ENCODE measurements at regions not wholly inside any gene's neighbourhood (a gene's known extent, or its start where the extent isn't known, plus 50 kb on each side); places are given as distances from the start of the nearest gene placed in this dataset.
"Not testable (repeated sequence)": the region's sequence is repeated elsewhere in the genome, so short reads cannot be mapped to it uniquely, and the experiment has no call there.

DNA sequence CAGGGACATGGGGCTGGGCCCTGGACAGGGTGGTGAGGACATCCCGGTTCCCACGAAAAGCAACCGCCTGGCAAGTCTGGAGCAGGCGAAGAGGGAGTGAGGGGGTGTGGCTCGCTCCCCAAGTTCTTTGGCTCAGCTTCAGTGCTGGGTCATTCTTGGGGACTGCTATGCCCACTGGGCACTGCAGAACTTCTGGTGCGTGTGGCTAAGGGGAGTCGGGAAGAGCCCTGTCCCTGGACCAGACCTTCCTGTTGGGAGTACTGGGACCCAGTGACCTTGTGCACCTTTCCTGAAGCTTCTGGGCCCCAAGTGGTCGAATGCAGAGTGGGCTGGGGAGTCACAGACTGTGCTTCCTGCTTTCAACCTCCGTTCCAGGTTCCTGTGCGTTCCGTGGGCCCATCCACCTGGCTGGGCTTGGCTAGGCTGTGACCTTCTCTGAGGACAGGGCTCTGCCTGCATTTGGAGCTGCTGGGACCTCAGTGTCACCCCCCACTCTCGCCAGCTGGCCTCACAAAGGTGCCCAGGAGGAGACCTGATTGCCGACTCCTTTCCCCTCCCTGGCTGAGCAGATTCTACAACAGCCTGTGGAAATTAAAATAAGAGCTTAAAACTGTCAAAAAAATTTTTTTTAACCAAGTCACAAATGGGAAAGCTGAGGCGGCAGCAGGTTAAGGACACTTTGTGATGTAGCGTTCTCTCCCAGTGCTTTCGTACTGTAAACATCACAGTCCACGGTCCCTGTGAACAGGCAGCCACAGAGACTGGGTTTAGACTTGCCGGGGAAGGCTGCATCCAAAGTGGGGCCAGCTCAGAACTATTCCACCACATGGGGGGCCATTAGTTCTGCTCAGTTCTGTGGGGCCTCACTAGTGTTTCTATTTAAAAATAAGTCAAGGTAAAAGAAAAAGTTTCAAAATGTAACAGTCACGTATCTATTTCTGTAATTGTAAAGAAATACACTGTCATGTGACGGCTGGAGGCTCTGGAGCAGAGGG lies 63.8 kb upstream of the WNT7B start:
- DNase-seq, result no peak

DNA sequence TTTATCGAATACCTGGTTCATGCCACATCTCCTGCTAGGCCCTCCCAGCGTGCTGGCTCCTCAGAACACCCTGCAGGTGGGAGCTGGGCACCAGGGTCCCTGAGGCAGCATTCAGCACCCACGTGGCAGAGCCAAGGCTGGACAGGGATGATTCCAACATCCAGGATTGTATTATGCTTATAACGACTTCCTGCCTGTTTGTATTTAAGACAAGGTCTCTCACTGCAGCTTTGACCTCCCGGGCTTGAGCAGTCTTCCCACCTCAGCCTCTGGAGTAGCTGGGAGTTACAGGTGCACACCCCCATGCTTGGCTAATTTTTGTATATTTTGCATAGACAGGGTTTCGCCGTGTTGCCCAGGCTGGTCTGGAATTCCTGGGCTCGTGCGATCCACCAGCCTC lies 64.7 kb upstream of the WNT7B start:
- DNase-seq, result no peak

DNA sequence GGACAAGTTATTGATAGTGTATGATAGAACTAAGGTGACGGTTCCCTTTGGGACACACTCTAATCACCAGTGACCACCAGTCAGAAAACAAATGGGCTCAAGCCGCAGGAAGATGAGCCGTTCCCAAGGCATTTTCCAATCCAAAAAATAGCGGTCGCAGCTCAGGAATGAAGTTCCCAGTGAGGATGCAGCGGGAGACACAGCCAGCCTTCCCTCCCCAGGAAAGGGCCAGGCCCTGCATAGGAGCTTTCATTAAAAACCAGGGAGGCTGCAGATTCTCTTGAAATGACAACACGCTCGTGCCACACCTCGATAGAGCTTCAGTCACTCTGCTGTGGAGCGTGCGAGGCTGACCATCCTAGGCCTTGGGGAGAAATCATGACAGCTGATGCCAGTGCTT lies 65.8 kb upstream of the WNT7B start:
- DNase-seq, result no peak

DNA sequence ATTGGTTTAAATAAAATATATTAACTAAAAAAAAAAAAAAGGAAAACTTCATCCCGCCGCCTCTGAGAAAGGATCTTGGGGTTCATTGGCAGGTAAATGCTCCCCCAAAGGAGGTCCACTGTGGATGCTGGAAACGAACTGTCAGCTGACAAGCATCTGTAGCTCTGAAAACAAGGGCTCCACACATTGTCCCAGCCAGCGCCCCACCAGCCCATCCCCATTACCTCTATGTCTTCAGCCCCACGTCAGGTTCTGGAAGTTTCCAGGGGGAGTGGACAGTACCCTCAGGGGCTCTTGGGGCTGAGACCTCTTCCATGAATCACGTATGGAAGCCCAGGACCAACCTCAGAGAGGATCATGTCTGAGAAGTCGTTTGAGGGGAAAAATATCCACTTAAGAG lies 66.4 kb upstream of the WNT7B start:
- no peak for DNase-seq

DNA sequence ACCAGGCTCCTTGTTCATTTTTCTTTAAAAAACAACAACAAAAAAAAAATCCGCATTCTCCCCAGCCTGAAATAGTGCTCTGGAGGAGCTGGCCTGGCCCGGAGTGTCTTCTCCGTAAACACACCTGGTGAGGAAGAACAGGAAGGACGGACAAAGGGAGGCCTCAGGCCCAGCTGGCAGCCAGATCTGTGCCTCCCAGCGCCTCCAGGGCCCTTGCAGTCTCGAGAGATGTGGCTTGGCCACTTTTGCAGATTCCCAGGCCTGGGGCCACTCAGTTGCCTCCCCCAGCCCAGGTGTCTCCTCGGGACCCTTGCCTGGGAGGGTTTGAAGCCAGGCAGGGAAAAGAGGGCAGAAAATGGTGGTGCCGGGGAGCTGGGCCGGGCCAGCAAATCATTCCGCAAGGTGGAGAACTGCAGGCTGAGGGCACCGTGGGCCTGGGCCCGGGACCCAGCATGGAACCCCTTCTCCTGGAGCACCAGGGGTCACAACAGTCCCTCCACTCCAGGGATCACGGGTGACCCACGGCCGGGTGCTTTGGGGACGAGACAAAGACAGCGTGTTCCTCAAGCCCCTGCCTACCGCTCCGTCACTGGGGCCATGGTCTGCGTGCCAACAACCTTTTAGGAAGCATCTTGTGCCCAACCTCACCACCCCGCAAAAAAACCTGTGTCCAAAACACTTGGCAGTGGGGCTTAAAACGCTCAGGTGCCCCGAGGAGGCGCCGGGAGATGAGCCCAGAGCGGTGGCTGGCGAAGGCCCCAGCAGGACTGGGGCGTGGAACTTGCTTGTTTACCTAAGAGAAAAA lies 67.1 kb upstream of the WNT7B start:
- no peak for DNase-seq

DNA sequence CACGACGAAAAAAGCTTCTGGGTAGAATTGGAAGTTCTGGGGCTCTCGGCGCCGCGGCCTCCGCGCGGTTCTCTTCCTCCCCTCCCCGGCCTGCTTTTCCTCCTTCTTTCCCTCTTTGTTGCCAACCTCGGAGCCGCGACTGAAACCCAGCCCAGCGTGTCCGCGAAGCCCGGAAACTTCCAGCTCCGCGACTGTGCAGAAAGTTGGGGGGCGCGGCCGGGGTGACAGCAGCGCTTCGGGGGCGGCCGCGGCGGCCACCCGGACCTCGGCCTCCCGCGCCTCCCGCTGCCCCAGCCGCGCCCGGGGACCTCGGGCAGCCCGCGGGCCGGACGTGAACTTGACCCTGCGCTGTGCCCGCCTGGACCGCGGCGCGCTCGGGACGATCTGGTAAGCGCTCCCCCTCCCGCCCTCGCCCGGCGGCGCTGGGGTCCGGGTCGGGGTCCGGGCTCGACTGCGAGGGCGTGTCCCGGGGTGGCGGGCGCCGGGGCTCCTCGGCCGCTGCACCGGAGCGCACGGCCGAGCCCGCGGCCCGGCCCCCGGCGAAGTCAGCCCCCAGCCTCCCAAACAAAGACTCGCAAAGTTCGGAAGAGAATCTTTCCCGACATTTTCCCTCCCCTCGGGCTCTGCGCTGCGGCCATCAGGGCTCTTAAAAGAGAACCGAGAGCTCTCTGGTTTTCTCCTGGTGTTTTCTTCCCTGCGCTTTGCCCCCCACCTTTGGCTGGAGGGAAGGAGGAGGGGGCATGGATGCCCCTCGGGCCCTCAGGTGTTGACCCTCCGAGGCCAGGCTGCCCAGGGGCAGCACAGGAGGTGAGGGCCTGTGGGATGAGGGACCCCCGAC lies 67.9 kb upstream of the WNT7B start:
- DNase-seq, result peak; percentile 58

DNA sequence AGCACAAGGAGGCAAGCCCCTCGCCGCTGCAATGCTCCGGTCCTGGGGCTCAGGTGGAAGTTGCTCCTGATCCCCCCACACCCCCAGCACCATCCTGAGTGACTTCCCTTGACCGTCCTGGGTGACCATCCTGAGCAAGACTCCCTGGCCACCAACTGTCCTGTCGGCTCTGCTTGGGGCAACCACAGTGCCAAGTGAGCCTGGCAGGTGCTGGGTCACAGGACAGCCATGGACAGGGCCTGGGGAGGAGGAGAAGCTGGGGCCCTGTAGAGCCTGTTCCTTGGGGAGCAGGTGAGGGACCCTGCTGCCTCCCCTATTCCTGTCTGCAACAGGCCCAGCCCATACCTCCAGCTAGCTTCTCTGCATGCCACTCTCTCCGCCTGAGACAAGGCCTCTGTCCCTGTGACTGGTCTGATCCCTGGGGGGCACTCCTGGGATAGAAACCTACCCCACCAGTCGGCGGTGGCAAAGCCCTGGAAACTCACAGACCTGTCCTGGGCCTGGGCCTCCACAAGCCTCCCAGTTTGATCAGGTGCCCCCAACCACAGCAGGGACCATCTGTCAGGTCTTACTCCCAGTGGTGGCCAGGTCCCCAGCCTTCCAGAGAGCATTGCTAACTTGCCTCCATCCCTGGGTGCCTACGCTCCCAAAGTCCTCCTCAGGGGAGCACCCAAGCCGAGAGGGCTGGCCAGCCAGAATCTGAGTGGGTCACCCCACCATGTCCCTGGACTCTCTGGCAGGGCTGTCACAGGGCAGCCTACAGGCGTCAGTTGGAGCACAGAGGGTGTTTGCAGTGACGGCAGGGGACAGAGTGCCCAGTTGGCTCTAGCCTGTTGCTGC lies 68.7 kb upstream of the WNT7B start:
- no peak for DNase-seq

DNA sequence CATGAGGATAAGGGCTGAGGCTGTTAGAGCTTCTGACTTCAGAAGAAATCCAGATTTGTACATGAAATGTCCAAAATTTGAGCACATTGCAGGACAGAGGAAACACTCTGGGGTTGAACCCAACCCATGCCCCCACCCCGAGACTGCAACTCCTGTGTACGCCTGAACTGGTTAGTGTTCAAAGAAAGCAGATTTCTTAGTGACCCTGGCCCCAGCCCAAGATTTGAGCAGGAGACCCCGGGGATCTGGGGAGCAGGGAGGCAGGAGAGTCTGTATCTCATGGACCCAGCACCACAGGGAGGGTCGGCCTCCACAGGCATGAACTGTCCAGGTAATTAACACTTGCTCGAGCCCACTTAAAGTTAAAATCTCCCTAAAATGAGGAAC lies 69.3 kb upstream of the WNT7B start:
- no peak for DNase-seq

DNA sequence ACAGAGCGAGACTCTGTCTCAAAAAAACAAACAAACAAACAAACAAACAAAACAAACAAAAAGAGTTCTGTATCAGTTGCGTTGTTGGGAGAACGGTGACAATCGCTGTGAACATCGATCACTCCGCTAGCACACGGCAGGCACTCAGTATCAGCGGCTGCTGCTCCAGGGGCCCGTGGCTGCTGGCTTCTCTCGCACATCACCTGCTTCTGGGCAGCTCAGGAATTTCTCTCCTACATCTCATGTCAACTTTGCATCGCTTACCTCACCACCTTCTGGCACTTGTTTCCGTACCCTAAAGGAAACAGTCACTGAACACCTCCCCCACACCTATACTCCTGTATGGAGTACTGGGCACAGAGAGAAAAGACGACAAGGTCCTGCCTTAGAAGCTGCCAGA lies 70.3 kb upstream of the WNT7B start:
- no peak for DNase-seq

DNA sequence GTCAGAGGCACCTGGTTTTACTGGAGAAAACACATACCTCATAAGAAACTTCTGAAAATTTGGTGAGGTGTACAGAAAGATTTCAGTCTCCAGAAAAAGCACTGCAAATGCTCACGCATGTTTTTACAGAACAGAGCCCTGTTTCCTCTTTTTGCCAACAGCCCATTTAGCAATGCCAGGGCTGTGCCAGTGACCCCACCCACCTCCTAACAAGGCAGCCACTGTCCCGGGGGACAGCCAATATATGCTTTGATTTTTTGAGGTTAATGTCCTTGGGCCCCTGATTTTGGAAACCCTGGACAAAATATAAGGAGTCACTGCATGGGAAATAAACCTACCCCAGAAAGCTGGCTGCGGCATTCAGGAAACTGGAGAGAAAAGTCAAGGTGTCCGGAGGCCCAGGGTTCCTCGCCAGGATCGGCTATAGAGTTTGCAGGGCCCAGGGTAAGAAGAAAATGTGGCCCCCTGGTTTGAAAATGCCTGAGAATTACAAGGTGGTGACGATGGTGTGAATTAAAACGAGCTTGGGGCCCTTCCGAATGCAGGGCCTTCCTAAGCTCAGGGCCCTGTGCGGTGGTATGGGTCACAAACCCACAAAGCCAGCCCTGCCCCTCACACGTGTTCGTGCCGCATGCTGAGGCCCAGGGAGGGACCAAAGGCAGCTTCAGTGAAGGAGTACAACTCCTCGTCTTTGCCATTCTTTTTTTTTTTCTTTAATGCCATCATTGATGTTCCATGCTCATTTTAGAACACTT lies 71.1 kb upstream of the WNT7B start:
- DNase-seq, result peak; percentile 52

DNA sequence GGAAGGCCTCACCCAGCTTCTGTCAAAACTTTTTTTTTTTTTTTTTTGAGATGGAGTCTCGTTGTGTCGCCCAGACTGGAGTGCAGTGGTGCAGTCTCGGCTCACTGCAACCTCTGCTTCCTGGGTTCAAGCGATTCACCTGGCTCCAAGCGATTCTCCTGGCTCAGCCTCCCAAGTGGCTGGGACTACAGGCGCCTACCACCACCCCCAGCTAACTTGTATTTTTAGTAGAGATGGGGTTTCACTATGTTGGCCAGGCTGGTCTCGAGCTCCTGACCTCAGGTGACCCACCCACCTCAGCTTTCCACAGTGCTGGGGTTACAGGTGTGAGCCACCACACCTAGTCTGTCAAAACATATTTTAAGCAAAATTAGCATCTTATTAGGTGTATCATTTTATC lies 71.7 kb upstream of the WNT7B start:
- DNase-seq, result not testable (repeated sequence)

DNA sequence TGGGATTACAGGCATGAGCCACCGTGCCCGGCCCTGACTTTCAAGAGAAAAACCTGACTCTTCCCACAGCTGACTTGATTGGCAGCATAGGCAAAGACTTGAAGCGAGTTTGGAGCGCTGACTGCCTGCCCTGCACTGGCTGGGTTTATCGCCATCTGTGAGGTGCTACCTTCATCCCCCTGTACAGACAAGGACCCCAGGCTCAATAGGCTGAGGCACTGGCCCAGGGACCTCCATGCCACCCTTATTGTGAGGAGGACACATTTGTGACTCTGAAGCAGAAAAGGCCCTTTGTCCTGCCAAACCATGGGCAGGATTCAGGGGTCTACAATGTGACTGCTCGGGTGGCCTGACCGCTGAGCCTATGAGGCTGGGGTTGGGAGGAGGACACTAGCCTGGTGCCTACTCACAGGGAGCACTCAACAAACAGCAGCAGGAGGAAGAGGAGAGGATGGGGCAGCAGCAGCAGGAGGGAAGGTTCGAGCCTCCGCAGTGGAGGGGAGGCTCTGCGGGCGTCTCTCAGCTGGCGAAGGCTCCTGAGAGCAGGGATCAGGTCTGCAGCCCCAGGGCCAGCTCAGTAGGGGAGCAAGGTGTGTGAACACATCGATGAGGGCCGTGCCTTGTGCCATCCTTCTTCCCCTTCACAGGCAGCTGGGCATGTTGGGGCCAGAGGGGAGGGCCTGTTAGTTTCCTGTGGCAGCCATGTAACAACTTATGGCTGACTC lies 72.9 kb upstream of the WNT7B start:
- no peak for DNase-seq

DNA sequence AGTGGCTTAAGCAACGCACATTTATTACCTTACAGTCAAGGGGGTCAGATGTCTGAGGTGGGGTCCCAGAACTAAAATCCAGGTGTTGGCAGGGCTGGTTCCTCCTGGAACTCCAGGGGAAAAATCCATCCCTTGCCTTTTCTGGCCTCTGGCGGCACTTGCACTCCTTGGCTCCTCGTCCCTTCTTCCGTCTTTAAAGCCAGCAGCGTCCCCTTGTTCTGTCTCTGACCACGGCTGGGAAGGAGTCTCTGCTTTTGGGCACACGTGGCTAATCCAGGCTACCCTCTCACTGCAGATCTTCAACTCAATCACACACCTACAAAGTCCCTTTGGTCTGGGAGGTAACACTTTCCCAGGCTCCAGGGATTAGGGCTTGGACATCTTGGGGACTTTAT lies 73.5 kb upstream of the WNT7B start:
- no peak for DNase-seq

DNA sequence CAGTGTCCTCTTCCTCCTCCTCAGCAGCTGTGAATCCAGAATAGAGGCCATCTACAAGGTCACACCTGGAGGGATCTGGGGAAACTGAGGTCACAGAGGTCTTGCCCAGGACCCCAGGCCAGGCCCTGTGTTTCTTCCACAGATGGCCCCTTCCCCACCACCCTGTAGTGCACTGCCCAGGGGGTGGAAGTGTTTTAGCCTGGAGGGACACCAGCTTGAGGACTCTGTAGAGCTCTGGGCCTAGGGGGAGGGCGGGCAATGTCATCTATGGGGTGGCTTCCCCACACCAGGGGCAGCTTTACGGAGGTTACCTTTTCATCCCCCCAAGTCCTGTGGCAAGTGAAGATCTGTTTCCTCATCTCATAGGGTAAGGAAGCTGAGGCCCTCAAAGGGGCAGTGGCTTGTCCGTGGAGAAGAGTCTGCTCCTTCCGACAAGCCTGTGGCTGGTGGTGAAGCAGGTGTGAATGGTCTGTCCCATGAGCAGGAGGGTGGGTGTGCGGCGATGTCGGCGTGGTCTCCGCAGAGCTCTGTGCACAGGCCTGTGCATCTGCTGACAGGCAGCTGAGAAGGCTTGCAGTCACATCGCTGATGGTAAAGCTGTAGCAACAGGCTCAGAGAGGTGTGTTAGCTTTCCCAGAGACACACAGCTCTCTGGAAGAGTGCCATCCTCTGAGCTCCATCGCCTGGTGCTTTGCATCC lies 74.1 kb upstream of the WNT7B start:
- DNase-seq, result no peak

DNA sequence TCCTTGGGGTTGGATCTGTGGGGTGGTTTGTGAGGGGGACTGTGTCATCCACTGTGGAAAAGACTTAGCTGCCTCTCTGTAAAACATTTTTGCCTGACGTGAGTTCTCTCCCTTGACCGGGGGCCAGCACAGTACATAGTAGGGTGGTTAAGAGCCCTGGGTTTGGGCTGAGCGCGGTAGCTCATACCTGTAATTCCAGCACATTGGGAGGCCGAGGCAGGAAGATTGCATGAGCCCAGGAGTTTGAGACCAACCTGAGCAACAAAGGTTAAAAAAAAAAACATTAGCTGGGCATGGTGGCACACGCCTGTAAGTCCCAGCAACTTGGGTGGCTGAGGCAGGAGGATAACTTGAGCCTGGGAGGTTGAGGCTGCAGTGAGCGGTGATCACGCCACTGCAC lies 74.7 kb upstream of the WNT7B start:
- no peak for DNase-seq

DNA sequence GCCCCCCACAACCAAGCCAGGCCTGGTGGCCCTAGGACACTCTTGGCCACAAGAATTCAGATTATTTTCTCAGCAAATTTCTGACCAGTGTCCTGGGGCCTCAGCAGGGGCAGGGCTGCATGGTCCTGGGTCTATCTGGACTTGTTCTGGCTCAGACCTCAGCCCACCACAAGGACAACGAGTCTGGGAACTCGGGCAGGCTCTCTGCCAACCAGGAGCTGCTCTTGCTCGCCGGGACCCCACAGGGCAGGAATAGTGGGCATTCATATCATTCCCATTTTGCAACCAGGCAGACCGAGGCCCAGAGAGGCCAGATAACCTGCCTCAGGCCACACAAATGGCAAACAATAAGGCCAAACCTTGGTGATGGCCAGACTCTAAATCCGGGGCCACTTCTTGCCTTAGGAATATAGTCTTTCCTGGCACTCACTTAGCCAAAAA lies 75.4 kb upstream of the WNT7B start:
- no peak for DNase-seq

DNA sequence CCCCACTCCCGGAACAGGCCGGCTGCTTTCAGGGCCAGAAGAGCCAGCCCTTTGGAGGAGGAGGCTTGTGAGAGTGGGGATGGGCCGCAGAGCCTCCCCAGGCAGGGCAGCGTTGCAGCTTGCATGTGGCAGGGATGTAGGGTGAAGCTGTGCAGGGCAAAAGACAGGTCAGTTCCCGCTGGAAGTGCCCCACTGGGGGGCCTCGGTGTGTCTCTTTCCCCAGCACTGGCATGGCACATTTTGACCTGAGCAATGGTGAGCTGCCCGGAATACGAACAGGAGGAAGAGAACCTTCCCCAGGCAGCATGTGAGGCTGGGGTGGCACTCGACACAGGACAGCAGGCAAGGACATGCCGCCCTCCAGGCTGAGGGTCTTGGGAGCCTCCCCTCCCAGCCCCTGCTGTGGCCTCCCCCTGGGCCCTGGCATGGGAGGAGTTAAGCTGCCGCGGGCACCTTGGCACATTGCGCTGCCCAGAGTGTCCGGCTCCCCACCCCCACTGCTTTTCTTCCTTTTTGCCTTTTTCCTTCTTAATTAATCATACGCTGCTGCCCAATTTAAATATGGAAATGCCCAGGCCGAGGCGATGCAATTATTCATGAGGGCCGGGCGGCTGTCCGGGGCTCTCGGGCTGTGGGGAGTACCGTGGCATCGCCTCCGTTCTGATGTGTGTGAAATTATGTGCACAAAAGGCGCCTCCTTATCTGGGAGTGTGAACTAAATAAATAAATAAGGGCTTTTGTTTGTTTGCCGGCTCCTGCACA lies 76.0 kb upstream of the WNT7B start:
- DNase-seq, result peak; percentile 61

DNA sequence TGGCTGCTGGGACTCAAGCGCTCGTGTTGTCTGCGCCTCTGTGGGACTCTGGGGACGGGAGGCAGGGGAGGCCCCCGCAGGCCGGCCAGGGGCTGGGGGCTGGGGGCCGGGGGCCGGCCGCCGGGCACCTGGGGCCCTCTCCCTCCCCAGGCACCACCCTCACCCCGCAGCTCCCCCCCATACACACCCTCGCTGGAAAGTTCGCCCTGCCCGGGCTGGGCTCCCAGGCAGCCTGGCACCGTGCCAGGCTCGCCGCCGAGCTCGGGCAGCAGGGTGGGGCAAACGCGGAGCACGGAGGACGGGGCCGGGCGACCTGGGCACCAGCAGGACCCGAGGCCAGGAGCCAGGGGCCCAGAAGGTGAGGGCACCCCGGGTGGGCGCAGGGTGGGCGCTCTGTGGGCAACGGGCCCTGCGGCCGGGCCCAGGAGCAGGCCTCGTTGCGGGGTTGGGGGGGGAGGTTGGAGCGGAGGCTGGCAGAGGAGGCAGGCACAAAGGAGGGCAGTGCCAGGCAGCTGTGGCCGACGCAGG lies 76.7 kb upstream of the WNT7B start:
- peak; percentile 87 for DNase-seq

All from hematopoietic multipotent progenitor cell treated with erythropoietin and hydrocortisone succinate and interleukin-3 and kit ligand, for 6 days (in vitro differentiated cells).